HepG2 (cell line): ENCODE measurements at regions not wholly inside any gene's neighbourhood (a gene's known extent, or its start where the extent isn't known, plus 50 kb on each side); places are given as distances from the start of the nearest gene placed in this dataset.

Experiments
- ASH2L ChIP-seq: fragments of 300-600, 200-600 bp; sonication (generic); IDR thresholded peaks from 2 replicates; pipeline ENCODE4 v1.7.0; 2017; ENCODE audit warnings: low read depth, mild to moderate bottlenecking, moderate library complexity, mixed read lengths, low read length; ENCODE audit not compliant: insufficient read length
- CBFB ChIP-seq: sonication (generic); formaldehyde crosslinking; IDR thresholded peaks from 2 replicates; pipeline ENCODE4 v1.4.0; 2020; ENCODE audit warnings: missing genetic modification reagents
- ELF4 ChIP-seq: sonication (generic); formaldehyde crosslinking; IDR thresholded peaks from 2 replicates; pipeline ENCODE4 v1.5.0; 2020; ENCODE audit warnings: missing genetic modification reagents, mild to moderate bottlenecking, moderate library complexity, borderline replicate concordance
- HBP1 ChIP-seq: IDR thresholded peaks from 2 replicates; pipeline ENCODE4 v1.6.1; 2016; ENCODE audit warnings: low read depth, control low read depth
- MIER3 ChIP-seq: IDR thresholded peaks from 2 replicates; pipeline ENCODE4 v1.6.1; 2016; ENCODE audit warnings: missing compliant biosample characterization, borderline replicate concordance
- MYC ChIP-seq: sonication (generic); formaldehyde crosslinking; IDR thresholded peaks from 2 replicates; pipeline ENCODE4 v1.9.0; 2021; ENCODE audit warnings: missing genetic modification reagents, borderline replicate concordance
- NFIC ChIP-seq: IDR thresholded peaks from 2 replicates; pipeline ENCODE4 v1.6.1; 2012; ENCODE audit warnings: mild to moderate bottlenecking, low read length, inconsistent platforms
- POLR2A ChIP-seq, 2 experiments: IDR thresholded peaks; 2 replicates each; pipeline ENCODE4 v1.6.1; 2011; ENCODE audit warnings: low read depth in 2 of 2, low read length in 2 of 2, mild to moderate bottlenecking in 1 of 2, moderate library complexity in 1 of 2; ENCODE audit not compliant: insufficient read depth in 1 of 2
- REST ChIP-seq, 2 experiments: IDR thresholded peaks; 2 replicates each; pipeline ENCODE4 v1.6.1; 2011 to 2012; ENCODE audit warnings: low read length in 2 of 2, borderline replicate concordance in 1 of 2, low read depth in 1 of 2, mild to moderate bottlenecking in 1 of 2, moderate library complexity in 1 of 2
- ZBTB7A ChIP-seq: sonication (generic); formaldehyde crosslinking; IDR thresholded peaks from 2 replicates; pipeline ENCODE4 v1.8.0; 2022; ENCODE audit warnings: mild to moderate bottlenecking, missing genetic modification reagents
- ZNF337 ChIP-seq: sonication (generic); formaldehyde crosslinking; IDR thresholded peaks from 2 replicates; pipeline ENCODE4 v1.5.1; 2020; ENCODE audit warnings: missing genetic modification reagents, low read depth, mild to moderate bottlenecking, borderline replicate concordance
- ZNF567 ChIP-seq: sonication (generic); formaldehyde crosslinking; IDR thresholded peaks from 2 replicates; pipeline ENCODE4 v1.8.1; 2023; ENCODE audit warnings: mild to moderate bottlenecking, missing genetic modification reagents, borderline replicate concordance
- ZNF652 ChIP-seq: IDR thresholded peaks from 2 replicates; pipeline ENCODE4 v1.6.1; 2016; ENCODE audit warnings: low read depth, borderline replicate concordance
- ZNF720 ChIP-seq: sonication (generic); formaldehyde crosslinking; IDR thresholded peaks from 2 replicates; pipeline ENCODE4 v1.4.0; 2020; ENCODE audit warnings: missing genetic modification reagents
- ZNF841 ChIP-seq: sonication (generic); formaldehyde crosslinking; IDR thresholded peaks from 2 replicates; pipeline ENCODE4 v1.8.1; 2023; ENCODE audit warnings: missing genetic modification reagents, borderline replicate concordance

- TF ChIP-seq ZNF720 (CRISPR knock-in tag) = no peak
- TF ChIP-seq REST (IDR thresholded peaks at IDR 0.05; ENCODE audit: borderline replicate concordance in 1 of 2, low read depth in 1 of 2, low read length in 2 of 2) = no peak
- no peak for TF ChIP-seq MYC
- TF ChIP-seq ZNF337 (CRISPR knock-in tag) = no peak
- TF ChIP-seq ELF4 (CRISPR knock-in tag) = no peak
- TF ChIP-seq ZNF652 (CRISPR knock-in tag) = no peak
- no peak for TF ChIP-seq POLR2A (IDR thresholded peaks at IDR 0.05; ENCODE audit: insufficient read depth in 1 of 2, low read depth in 2 of 2, low read length in 2 of 2)
- no peak for TF ChIP-seq ZNF567 (CRISPR knock-in tag)
- no peak for TF ChIP-seq HBP1 (CRISPR knock-in tag)
- no peak for TF ChIP-seq MIER3 (CRISPR knock-in tag)
- no peak for TF ChIP-seq ZNF841 (CRISPR knock-in tag)
- TF ChIP-seq CBFB (CRISPR knock-in tag) = no peak
- no peak for TF ChIP-seq NFIC
- TF ChIP-seq ZBTB7A (CRISPR knock-in tag) = no peak
- TF ChIP-seq ASH2L = no peak
These were observed 104.4 kb downstream of the ADRA2C start (continued) for GRCh38 chr4:3870567-3870962.
